ENCODE measurements at regions not wholly inside any gene's neighbourhood (a gene's known extent, or its start where the extent isn't known, plus 50 kb on each side); places are given as distances from the start of the nearest gene placed in this dataset.

DNA sequence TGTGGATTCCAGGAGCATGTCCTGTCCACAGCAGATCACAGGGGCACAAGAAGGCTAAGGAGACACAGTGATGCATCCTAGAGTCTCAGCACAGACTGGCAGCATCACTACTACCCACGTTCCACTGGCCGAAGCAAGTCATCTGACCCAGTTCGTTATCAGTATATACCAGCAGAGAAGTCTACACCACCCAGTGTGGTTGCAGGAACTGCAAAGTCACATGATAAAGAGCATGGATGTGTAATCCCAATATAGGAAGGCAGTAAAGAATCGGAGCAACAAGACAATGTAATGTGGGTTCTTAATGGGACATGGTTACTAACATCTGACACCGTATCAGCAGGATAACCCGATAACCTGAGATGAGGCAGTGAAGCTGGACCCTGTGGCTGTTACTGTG, 246.6 kb downstream of the RRAGC start:
- no peak for TF ChIP-seq SIN3A (IDR thresholded peaks at IDR 0.05; ENCODE audit: borderline replicate concordance, insufficient read depth, low read length)
- TF ChIP-seq POLR2AphosphoS5 (IDR thresholded peaks at IDR 0.05; ENCODE audit: low read depth, low read length): no peak
- TF ChIP-seq FOXP2 (optimal IDR thresholded peaks at IDR 0.05; ENCODE audit: borderline replicate concordance, extremely low read depth, extremely low read length, insufficient read depth): no peak
- TF ChIP-seq TAF1 (IDR thresholded peaks at IDR 0.05; ENCODE audit: borderline replicate concordance, insufficient read depth, low read length): no peak
- TF ChIP-seq, protein P1, sequence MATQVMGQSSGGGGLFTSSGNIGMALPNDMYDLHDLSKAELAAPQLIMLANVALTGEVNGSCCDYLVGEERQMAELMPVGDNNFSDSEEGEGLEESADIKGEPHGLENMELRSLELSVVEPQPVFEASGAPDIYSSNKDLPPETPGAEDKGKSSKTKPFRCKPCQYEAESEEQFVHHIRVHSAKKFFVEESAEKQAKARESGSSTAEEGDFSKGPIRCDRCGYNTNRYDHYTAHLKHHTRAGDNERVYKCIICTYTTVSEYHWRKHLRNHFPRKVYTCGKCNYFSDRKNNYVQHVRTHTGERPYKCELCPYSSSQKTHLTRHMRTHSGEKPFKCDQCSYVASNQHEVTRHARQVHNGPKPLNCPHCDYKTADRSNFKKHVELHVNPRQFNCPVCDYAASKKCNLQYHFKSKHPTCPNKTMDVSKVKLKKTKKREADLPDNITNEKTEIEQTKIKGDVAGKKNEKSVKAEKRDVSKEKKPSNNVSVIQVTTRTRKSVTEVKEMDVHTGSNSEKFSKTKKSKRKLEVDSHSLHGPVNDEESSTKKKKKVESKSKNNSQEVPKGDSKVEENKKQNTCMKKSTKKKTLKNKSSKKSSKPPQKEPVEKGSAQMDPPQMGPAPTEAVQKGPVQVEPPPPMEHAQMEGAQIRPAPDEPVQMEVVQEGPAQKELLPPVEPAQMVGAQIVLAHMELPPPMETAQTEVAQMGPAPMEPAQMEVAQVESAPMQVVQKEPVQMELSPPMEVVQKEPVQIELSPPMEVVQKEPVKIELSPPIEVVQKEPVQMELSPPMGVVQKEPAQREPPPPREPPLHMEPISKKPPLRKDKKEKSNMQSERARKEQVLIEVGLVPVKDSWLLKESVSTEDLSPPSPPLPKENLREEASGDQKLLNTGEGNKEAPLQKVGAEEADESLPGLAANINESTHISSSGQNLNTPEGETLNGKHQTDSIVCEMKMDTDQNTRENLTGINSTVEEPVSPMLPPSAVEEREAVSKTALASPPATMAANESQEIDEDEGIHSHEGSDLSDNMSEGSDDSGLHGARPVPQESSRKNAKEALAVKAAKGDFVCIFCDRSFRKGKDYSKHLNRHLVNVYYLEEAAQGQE (IDR thresholded peaks at IDR 0.05; ENCODE audit: insufficient read depth in 1 of 2, low read depth in 2 of 2, low read length in 2 of 2): no peak

DNA sequence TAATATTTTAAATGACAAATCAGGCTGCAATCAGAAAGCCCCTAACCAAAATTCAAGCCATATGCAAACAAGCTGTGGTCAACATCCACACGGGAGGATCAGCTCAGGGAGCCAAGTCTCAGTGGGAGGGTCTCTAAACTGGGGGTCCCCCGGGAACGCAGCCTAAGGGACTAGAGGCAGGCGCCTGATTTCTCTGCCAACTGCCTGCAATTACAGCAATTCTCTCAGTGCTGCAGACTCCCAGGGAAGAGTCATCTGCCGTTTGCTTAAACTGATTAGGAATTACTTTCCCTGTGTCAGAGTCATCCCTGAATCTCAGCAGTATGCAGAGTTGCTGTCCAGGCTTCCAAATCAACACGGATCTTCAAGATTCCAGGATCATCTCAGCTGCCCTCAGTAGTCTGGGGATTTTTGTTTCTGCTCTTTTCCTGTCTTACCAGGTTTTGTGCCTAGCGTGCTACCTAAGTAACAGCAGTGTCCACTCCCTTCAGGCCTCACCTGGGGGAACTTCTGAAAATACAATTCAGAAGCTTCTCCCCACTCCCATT, 247.8 kb downstream of the RRAGC start:
- TF ChIP-seq SIN3A (IDR thresholded peaks at IDR 0.05; ENCODE audit: borderline replicate concordance, insufficient read depth, low read length) (no peak), FOXP2 (optimal IDR thresholded peaks at IDR 0.05; ENCODE audit: borderline replicate concordance, extremely low read depth, extremely low read length, insufficient read depth) (no peak), POLR2AphosphoS5 (IDR thresholded peaks at IDR 0.05; ENCODE audit: low read depth, low read length) (no peak), TAF1 (IDR thresholded peaks at IDR 0.05; ENCODE audit: borderline replicate concordance, insufficient read depth, low read length) (no peak)
- TF ChIP-seq, protein P1 (IDR thresholded peaks at IDR 0.05; ENCODE audit: insufficient read depth in 1 of 2, low read depth in 2 of 2, low read length in 2 of 2): no peak

DNA sequence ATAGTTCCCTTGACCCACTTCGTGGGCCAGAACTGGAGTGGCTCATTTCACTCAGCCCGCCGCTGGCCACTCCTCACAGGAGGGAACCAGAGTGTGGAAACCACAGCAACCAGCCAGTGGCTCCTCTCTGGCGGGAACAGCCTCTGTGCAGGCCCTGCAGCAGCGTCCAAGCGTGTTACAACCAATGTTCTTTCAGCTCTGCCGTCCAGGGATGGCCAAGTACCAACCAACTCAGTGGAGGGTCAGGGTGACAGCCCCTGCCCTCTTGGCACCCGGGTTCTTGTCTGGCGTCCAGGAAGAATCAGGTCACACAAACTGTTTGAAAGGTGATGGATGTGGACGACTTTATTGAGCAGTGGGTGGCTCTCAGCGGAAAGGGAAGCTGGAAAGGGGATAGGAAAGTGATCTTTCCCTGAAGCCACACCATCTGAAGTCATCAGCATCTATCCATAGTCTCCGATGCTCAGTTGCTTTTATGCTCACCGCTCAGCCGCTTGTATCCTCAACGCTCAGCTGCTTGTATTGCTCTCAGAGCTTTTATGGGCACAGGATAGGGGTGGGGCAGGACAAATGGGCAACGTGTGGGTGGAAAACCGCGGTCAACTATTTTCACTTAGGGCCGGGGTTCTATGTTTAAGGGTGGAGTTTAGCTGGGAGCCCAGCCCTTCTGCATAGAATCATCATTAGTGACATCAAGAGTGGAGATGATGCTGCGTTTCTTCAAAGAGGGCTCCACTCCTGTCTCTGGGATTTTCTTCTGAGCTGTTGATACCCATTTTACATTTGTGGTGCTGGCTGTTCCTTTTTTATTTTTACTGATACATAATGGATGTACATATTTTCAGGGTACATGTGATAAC, 250.2 kb downstream of the RRAGC start:
- no peak for TF ChIP-seq TAF1 (IDR thresholded peaks at IDR 0.05; ENCODE audit: borderline replicate concordance, insufficient read depth, low read length)
- TF ChIP-seq FOXP2 (optimal IDR thresholded peaks at IDR 0.05; ENCODE audit: borderline replicate concordance, extremely low read depth, extremely low read length, insufficient read depth): no peak
- TF ChIP-seq, protein P1 (IDR thresholded peaks at IDR 0.05; ENCODE audit: insufficient read depth in 1 of 2, low read depth in 2 of 2, low read length in 2 of 2): no peak
- TF ChIP-seq POLR2AphosphoS5 (IDR thresholded peaks at IDR 0.05; ENCODE audit: low read depth, low read length): no peak
- TF ChIP-seq SIN3A (IDR thresholded peaks at IDR 0.05; ENCODE audit: borderline replicate concordance, insufficient read depth, low read length): no peak

DNA sequence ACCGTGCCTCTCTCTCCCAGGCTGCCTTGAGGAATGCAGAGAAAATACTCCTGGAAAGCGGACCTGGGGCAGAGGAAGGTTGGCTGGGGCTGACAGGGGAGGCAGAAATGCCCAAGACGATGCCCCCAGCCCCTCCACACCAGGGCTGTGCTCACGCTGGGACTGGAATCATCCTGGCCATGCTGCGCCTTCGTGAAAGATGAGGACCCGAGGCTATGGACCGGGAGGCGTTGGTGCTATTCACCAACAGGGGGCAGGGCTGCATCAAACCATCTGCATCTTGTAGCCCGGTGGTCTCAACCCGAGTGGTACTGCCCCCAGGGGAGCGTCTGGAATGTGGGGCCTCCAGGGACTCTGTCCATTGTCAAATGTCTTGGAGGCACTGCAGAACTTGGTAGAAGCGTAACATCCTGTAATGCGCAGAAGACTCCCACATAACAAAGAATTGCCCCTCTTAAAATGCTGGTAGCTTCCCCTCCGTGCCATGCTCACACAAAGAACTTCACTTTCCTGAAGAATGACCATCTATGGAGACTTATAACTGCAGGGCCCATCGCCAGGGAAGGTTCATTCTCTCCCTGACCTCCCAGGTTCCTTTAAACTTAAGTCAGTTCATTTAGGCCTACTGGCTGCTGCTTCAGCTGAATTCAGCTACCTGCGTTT, 251.2 kb downstream of the RRAGC start:
- no peak for TF ChIP-seq POLR2AphosphoS5 (IDR thresholded peaks at IDR 0.05; ENCODE audit: low read depth, low read length)
- TF ChIP-seq FOXP2 (optimal IDR thresholded peaks at IDR 0.05; ENCODE audit: borderline replicate concordance, extremely low read depth, extremely low read length, insufficient read depth): no peak

DNA sequence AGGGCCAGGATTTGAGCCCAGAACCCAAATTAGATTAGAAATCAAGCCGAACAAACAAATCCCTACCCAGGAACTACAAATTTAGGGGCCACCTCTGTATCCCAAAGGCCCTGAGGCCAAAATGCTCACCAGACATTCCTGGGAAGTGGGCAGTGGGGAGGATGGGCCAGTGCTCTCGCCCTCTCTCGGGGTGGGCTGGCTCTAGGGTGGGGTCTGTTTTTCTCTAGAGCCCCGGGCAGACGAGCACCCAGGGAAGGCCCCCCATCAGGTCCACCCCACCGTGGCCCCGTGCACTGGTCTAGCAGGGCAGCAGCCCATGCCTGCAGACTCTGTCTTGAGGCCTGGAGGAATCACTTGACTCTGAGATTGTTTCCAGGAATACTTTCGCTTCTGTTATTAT, 252.0 kb downstream of the RRAGC start:
- TF ChIP-seq POLR2AphosphoS5 (IDR thresholded peaks at IDR 0.05; ENCODE audit: low read depth, low read length) (no peak), TAF1 (IDR thresholded peaks at IDR 0.05; ENCODE audit: borderline replicate concordance, insufficient read depth, low read length) (no peak), SIN3A (IDR thresholded peaks at IDR 0.05; ENCODE audit: borderline replicate concordance, insufficient read depth, low read length) (no peak), FOXP2 (optimal IDR thresholded peaks at IDR 0.05; ENCODE audit: borderline replicate concordance, extremely low read depth, extremely low read length, insufficient read depth) (no peak)
- TF ChIP-seq, protein P1 (IDR thresholded peaks at IDR 0.05; ENCODE audit: insufficient read depth in 1 of 2, low read depth in 2 of 2, low read length in 2 of 2): no peak

Data from PFSK-1 (cell line).